CD4-positive, alpha-beta T cell treated with Interleukin-6 at 100 ng/mL for 8 hours (primary cell): ENCODE measurements at regions not wholly inside any gene's neighbourhood (a gene's known extent, or its start where the extent isn't known, plus 50 kb on each side); places are given as distances from the start of the nearest gene placed in this dataset.
"Not testable (repeated sequence)": the region's sequence is repeated elsewhere in the genome, so short reads cannot be mapped to it uniquely, and the experiment has no call there.

Experiments used
- DNase-seq: peaks from one replicate; pipeline ENCODE4 v3.0.0-alpha.2; 2020; ENCODE audit warnings: mixed read lengths, low spot score

- no peak for DNase-seq
Observed at GRCh38 chr1:182260516-182260915, 131.1 kb downstream of the GLUL start.

- DNase-seq: no peak
Observed at GRCh38 chr1:182259968-182260367, 131.6 kb downstream of the GLUL start.

GRCh38 chr1:182259229-182259872 lies 132.2 kb downstream of the GLUL start:
- DNase-seq: peak; percentile 79

DNA sequence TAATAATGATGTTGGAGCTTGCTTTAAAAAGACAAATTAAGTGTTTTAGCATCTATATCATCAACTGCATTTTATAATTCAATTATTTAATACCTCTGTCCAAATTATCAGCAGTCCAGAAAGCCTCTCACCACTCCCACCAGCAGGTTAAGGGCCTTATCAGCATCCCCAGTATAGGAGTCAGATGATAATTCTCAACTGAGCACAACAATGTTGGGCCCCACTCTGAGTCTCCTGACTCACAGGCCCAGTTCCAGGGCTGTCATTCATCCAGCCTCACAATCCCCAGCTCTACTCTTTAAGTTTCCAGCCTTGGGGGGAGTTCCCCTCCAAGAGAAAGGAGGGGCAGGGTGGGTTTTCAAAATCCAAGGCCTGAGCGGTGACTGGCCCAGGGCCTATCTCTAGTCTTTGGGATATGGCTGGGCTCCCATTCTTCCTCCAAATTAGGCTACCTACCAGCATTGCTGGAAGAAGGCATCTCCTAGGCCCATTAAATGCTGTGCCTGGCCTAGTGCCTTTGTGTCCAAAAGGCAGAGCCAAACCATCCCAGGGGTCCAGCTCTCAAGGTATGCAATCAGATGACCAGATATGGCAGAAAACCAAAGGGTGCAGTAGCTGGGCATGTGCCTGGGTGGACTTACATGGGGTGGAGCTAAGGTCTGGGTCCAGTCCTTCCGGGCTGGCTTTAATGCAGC lies 134.1 kb downstream of the GLUL start:
- DNase-seq: no peak

- no peak for DNase-seq
Observed at GRCh38 chr1:182256931-182257330, 134.7 kb downstream of the GLUL start.

GRCh38 chr1:182255494-182255893 lies 136.1 kb downstream of the GLUL start:
- DNase-seq: no peak

DNA sequence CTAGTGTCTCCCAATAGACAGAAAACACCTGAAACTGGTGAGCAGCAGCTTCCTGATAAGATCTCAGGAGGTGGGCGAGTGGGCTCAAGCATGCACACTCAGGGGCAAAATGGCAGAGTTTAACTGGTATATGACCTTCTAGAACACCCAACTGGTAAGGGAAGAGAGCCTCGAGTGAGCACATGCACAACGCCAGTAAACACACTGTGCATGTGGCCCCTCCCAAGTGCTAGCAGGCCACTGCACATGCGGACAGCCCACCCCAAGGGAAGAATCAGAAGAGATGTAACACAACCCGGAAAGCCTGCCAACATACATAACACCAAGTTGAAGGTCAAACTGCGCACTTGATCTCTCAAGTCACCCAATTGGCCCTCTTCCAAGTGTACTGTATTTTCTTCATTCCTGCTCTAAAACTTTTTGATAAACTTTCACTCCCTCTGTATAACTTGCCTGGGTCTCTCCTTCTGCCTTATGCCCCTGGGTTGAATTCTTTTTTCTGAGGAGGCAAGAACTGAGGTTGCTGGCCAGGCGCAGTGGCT lies 138.2 kb downstream of the GLUL start:
- DNase-seq: no peak

DNA sequence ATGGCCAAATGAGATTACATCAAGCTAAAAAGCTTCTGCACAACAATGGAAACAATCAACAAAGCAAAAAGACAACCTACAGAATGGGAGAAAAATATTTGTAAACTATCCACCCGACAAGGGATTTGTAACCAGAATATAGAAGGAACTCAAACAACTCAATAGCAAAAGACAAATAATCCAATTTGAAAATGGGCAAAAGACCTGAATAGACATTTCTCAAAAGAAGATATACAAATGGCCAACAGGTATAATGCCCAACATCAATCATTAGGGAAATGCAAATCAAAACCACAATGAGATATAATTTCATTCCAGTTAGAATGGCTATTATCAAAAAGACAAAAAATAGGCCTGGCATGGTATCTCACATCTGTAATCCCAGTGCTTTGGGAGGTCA lies 140.0 kb downstream of the GLUL start:
- DNase-seq: no peak

- no peak for DNase-seq
Observed at GRCh38 chr1:182249201-182249676, 142.4 kb downstream of the GLUL start.

- no peak for DNase-seq
Observed at GRCh38 chr1:182248721-182249120, 142.9 kb downstream of the GLUL start.

DNA sequence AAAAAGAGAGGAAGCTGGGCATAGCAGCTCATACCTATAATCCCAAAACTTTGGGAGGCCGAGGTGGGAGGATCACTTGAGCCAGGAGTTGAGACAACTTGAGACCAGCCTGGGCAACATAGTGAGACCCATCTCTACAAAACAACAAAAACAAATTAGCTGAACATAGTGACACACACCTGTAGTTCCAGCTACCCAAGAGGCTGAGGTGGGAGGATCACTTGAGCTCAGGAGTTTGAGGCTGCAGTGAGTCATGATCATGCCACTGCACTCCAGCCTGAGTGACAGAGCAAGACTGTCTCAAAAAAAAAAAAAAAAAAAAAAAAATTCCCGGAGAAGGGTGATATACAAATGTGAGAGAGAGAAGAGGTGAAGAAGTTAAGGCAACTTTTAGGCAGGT lies 143.8 kb downstream of the GLUL start:
- not testable (repeated sequence) for DNase-seq

GRCh38 chr1:182246783-182247182 lies 144.8 kb downstream of the GLUL start:
- no peak for DNase-seq

GRCh38 chr1:182245040-182245439 lies 146.6 kb downstream of the GLUL start:
- no peak for DNase-seq

- DNase-seq: no peak
Observed at GRCh38 chr1:182244451-182244850, 147.1 kb downstream of the GLUL start.

DNA sequence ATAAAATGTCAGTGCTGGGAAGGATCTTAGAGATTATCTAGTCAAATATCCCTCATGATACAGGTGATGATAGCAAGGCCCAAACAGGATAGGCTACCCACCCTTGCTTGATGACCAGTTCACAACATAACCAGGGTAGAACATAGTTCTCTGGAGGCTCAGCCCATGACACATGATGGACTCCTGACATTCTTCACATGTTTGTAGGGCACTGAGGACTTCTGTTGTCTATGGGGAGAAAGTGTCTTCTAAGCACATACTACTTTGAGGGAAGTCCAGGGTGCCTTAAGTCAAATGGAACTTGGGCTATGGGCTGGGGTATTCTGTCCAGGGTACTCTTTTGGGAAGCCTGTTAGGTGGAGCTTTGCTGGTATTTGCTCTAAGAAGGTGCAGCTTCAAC lies 148.9 kb downstream of the GLUL start:
- no peak for DNase-seq

DNA sequence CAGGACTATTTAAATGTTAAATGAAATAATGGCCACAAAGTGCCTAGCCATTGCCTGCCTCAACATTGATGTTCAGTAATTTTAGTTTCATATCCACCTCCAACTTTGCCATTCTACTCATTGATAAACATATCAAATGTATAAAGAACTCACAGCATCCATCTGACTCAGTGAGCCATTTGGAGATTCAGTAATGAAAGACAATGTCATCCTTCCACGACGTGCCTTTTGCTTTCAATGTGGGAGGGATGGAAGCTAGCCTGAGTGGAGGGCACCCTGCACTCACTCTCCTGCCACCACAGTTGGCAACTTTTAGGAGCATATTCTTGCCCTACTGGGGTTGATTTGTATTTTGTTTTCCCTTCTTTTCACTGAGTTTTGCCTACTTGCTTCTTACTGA lies 151.5 kb downstream of the GLUL start:
- no peak for DNase-seq

- DNase-seq: no peak
Observed at GRCh38 chr1:182238421-182238820, 153.2 kb downstream of the GLUL start.

DNA sequence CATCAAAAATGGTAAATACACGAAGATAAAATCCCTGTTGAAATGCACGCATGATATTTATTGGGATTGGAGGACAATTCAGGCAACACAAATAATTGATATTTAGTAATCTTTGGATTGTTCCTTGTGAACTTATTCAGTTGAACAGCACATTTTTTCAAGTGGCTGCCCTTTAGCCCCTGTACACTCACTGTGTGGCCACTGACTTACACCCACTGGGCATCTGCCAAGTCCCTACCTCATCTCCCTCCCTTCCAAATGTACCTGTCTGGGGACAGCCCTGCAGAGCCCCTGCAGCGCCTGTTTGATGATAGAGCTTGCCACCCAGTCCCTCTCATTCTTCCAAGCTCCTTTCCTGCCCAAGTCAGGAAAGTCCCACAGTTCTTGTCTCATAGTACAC lies 154.3 kb downstream of the GLUL start:
- DNase-seq: no peak

- no peak for DNase-seq
Observed at GRCh38 chr1:182236651-182237077, 154.9 kb downstream of the GLUL start.

GRCh38 chr1:182235952-182236650 lies 155.5 kb downstream of the GLUL start:
- no peak for DNase-seq

- DNase-seq: no peak
Observed at GRCh38 chr1:182235604-182235951, 156.0 kb downstream of the GLUL start.

- no peak for DNase-seq
Observed at GRCh38 chr1:182229921-182230491, 161.6 kb downstream of the GLUL start.

GRCh38 chr1:182229451-182229850 lies 162.1 kb downstream of the GLUL start:
- DNase-seq: no peak
